AG08396 (cell line): ENCODE measurements at regions not wholly inside any gene's neighbourhood (a gene's known extent, or its start where the extent isn't known, plus 50 kb on each side); places are given as distances from the start of the nearest gene placed in this dataset.
A peak's percentile ranks its signal among the peaks of the same experiment; 100 is the strongest.

Experiments used
- DNase-seq: peaks from one replicate; pipeline ENCODE4 v3.0.0; 2012; ENCODE audit warnings: low spot score, mixed read lengths

GRCh38 chr3:156620901-156621300 is 53.5 kb upstream of the TIPARP start:
- no peak for DNase-seq

GRCh38 chr3:156620260-156620659 is 54.1 kb upstream of the TIPARP start:
- DNase-seq, result no peak

GRCh38 chr3:156619376-156619775 is 55.0 kb upstream of the TIPARP start:
- no peak for DNase-seq

- DNase-seq, result no peak
Measured at GRCh38 chr3:156617781-156618180, 56.6 kb upstream of the TIPARP start.

GRCh38 chr3:156617145-156617544 is 57.2 kb upstream of the TIPARP start:
- DNase-seq, result no peak

- DNase-seq, result peak; percentile 30
Measured at GRCh38 chr3:156615592-156616173, 58.7 kb upstream of the TIPARP start.

- peak; percentile 19 for DNase-seq
Measured at GRCh38 chr3:156614642-156615511, 59.5 kb upstream of the TIPARP start.

- DNase-seq, result no peak
Measured at GRCh38 chr3:156612903-156613302, 58.0 kb upstream of the SSR3 start.

GRCh38 chr3:156611870-156612494 is 57.1 kb upstream of the SSR3 start:
- DNase-seq, result no peak

GRCh38 chr3:156610154-156610553 is 55.2 kb upstream of the SSR3 start:
- no peak for DNase-seq

GRCh38 chr3:156609546-156609945 is 54.6 kb upstream of the SSR3 start:
- DNase-seq, result no peak

- no peak for DNase-seq
Measured at GRCh38 chr3:156608601-156609514, 53.9 kb upstream of the SSR3 start.

- DNase-seq, result no peak
Measured at GRCh38 chr3:156606729-156607128, 51.8 kb upstream of the SSR3 start.

- DNase-seq, result peak; percentile 73
Measured at GRCh38 chr3:156605686-156606605, 51.0 kb upstream of the SSR3 start.

GRCh38 chr3:156604642-156605144 is 49.8 kb upstream of the SSR3 start:
- no peak for DNase-seq
